OCI-LY3 (cell line): ENCODE measurements at regions not wholly inside any gene's neighbourhood (a gene's known extent, or its start where the extent isn't known, plus 50 kb on each side); places are given as distances from the start of the nearest gene placed in this dataset.

ENCODE experiments used
- EZH2phosphoT487 ChIP-seq: fragments of 200-600 bp; shearing (Covaris generic); IDR thresholded peaks from 2 replicates; pipeline ENCODE4 v1.6.1; 2018; ENCODE audit warnings: antibody characterized with exemption, mixed run types, low read depth
- TF ChIP-seq, protein P1 (sequence below): fragments of 200-600, 300-600 bp; sonication (generic); IDR thresholded peaks from 2 replicates; pipeline ENCODE4 v1.5.1; 2014; ENCODE audit warnings: antibody characterized with exemption, low read length, low read depth

DNA sequence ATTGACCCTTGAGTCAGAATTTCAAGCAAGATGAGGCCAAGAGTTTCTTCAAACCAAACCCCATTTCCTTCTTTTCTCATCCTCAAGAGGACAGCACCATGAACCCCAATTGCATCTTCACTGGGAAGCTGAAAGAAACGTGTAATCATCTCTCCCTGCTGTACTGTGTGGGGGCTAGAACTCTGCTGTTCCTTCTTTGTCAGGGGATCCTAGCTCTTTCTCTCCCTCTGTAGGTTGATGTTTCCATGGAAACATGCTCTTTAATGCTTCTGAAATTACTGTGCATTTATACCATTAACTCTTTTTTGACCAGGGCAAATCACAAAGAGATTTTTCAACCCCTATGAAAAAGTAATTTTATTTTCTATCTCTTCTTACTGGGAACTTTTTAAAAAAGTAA is 295.1 kb downstream of the GRIN2B start:
- TF ChIP-seq, protein P1, sequence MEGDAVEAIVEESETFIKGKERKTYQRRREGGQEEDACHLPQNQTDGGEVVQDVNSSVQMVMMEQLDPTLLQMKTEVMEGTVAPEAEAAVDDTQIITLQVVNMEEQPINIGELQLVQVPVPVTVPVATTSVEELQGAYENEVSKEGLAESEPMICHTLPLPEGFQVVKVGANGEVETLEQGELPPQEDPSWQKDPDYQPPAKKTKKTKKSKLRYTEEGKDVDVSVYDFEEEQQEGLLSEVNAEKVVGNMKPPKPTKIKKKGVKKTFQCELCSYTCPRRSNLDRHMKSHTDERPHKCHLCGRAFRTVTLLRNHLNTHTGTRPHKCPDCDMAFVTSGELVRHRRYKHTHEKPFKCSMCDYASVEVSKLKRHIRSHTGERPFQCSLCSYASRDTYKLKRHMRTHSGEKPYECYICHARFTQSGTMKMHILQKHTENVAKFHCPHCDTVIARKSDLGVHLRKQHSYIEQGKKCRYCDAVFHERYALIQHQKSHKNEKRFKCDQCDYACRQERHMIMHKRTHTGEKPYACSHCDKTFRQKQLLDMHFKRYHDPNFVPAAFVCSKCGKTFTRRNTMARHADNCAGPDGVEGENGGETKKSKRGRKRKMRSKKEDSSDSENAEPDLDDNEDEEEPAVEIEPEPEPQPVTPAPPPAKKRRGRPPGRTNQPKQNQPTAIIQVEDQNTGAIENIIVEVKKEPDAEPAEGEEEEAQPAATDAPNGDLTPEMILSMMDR: no peak
- TF ChIP-seq EZH2phosphoT487: no peak
